Type B pancreatic cell (in vitro differentiated cells): ENCODE measurements at regions not wholly inside any gene's neighbourhood (a gene's known extent, or its start where the extent isn't known, plus 50 kb on each side); places are given as distances from the start of the nearest gene placed in this dataset.

Experiments
- DNase-seq: peaks from one replicate; pipeline ENCODE4 v3.0.0; 2021; ENCODE audit warnings: mixed read lengths; ENCODE audit not compliant: unreplicated experiment; ENCODE audit errors: extremely low spot score
- H3K27ac Mint-ChIP-seq: 2 replicates; pipeline ENCODE4 v1.8.0; 2021; ENCODE audit warnings: mild to moderate bottlenecking, mixed read lengths
- H3K27me3 Mint-ChIP-seq: 2 replicates; pipeline ENCODE4 v1.8.0; 2021; ENCODE audit warnings: mixed read lengths
- H3K36me3 Mint-ChIP-seq: 2 replicates; pipeline ENCODE4 v1.8.0; 2021; ENCODE audit warnings: mixed read lengths
- H3K4me1 Mint-ChIP-seq: one replicate; pipeline ENCODE4 v1.8.0; 2021; ENCODE audit warnings: mixed read lengths; ENCODE audit not compliant: unreplicated experiment
- H3K4me3 Mint-ChIP-seq: 2 replicates; pipeline ENCODE4 v1.8.0; 2021; ENCODE audit warnings: mild to moderate bottlenecking, mixed read lengths
- H3K9me3 Mint-ChIP-seq: 2 replicates; pipeline ENCODE4 v1.8.0; 2021; ENCODE audit warnings: mixed read lengths
- TF ChIP-seq, protein P1 (sequence below): fragments of 200-600 bp; sonication (generic); conservative IDR thresholded peaks from 2 replicates; pipeline ENCODE4 v1.5.0; 2021; ENCODE audit warnings: antibody characterized with exemption, mild to moderate bottlenecking

DNA sequence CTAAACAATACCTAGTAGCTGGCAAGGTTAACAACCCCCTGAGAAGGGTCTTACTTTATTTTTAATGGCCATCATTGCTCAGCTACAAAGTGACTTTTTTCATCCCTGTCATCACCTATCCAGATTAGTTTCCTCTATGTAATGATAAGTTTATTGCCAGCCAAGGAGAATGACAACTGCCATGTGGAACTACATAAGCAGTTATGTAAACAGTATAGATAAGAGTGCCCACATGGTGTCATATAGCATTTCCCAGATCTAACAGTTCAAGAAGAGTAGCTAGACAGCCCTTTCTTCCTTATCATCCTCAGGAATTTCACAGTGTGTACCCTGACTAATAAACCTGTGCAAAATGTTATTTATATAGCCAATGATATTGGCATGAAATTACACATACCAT lies 240.2 kb upstream of the PIK3C3 start:
- H3K27ac Mint-ChIP-seq: no peak overlapping the region
- no peaks in the 10 kb centered on the region for H3K9me3 Mint-ChIP-seq
- DNase-seq: no peak
- H3K4me1 Mint-ChIP-seq: no peaks in the 10 kb centered on the region
- TF ChIP-seq, protein P1, sequence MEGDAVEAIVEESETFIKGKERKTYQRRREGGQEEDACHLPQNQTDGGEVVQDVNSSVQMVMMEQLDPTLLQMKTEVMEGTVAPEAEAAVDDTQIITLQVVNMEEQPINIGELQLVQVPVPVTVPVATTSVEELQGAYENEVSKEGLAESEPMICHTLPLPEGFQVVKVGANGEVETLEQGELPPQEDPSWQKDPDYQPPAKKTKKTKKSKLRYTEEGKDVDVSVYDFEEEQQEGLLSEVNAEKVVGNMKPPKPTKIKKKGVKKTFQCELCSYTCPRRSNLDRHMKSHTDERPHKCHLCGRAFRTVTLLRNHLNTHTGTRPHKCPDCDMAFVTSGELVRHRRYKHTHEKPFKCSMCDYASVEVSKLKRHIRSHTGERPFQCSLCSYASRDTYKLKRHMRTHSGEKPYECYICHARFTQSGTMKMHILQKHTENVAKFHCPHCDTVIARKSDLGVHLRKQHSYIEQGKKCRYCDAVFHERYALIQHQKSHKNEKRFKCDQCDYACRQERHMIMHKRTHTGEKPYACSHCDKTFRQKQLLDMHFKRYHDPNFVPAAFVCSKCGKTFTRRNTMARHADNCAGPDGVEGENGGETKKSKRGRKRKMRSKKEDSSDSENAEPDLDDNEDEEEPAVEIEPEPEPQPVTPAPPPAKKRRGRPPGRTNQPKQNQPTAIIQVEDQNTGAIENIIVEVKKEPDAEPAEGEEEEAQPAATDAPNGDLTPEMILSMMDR: no peak
- no peak overlapping the region for H3K4me3 Mint-ChIP-seq
- peaks cover 4% of the 10 kb centered on the region for H3K27me3 Mint-ChIP-seq
- no peaks in the 10 kb centered on the region for H3K36me3 Mint-ChIP-seq

DNA sequence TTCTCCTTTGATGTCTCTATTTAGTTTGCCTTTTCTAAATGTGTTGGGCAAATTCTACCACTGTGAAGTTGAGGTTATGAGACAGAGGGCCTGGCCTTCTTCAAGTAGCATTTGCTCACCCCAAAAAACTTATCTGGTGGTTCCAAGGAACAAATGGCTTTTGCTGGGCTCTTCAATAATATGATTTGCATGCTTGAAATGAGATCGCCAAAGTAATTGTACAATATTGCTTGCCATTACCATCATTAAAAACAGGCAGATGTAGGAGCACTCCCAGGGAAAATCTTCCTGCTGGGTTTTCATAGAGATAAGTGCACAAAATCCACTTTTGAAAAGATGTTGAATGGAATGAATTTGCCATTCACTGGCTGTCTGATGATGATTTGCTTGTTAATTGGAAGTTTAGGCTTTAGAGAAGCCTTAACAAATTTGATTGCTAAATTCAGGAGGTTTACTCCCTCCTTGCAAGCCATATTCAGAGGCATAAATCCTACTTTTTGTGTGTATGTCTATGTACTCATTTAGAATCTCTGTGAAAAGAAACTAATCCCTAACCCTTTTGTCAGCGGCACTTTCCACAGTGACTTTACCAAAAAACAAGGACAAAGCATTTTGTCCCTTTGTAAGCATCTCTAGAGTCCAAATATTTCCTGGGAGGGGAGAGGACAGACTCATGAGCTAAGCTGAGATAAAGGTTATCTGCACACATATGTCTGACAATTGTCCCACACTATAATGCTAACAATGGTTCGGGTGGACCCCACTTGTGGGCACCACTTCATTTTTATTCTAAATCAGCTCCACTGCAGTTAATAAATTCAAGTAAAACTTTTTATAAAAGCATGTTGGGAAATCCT lies 240.8 kb upstream of the PIK3C3 start:
- Mint-ChIP-seq H3K36me3 (no peaks in the 10 kb centered on the region), H3K9me3 (no peaks in the 10 kb centered on the region), H3K27me3 (peaks cover 4% of the 10 kb centered on the region), H3K4me1 (no peaks in the 10 kb centered on the region), H3K27ac (no peak overlapping the region), H3K4me3 (no peak overlapping the region)
- DNase-seq: no peak
- TF ChIP-seq, protein P1: no peak

DNA sequence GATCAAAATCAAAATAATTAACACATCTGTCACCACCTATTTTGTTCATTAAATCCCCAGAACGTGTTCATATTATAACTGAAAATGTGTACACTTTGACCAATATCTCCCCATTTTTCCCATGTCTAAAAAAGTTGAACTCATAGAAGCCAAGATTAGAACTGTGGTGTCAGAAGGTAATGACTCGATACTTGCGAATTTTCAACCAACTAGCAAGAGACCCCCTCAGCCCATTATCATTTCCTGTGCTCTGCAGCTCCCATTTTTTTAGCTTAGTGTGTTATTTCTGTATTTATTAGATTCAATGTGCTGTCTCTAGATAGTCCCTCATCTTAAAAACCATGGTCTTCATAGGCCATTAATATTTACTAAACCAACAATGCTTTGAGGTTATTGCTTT lies 248.7 kb upstream of the PIK3C3 start:
- peaks cover 5% of the 10 kb centered on the region for H3K4me1 Mint-ChIP-seq
- TF ChIP-seq, protein P1: no peak
- H3K27me3 Mint-ChIP-seq: no peaks in the 10 kb centered on the region
- no peaks in the 10 kb centered on the region for H3K9me3 Mint-ChIP-seq
- H3K27ac Mint-ChIP-seq: no peak overlapping the region
- H3K4me3 Mint-ChIP-seq: no peak overlapping the region
- no peaks in the 10 kb centered on the region for H3K36me3 Mint-ChIP-seq
- DNase-seq: no peak

DNA sequence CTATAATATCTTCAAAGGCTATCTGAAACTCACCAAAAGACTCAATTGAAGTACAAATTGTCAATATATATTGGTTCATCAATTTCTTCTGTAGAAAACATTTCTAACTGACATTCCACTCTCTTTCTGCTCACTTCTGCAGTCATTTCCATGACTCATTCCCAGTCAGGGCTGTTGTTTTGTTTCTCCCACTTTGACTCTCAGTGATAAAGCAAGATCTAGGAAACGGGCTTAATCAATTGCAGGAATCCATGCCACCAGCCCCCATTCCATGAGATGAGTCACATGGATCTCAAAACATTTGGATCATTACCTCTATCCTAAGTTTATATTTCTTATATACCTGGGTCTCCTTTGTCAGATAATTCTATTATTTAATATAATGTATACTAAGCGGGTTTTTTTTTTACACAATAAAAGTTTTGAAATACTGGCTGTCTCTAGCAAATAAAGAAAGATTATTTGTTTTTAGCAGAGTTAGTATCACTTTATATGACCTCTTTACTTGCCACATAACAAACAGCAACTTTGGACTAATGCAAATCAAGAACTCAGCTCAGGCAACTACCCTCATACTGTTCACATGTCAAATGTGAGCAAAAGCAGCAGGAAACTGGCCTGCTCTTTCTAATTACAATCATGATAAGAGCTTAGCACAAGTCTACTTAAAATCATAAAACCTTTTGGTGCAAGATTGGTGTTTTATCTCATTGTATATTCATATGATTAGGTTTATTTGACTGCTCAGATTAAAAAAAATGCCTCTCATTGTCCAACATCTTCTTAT lies 251.1 kb upstream of the PIK3C3 start:
- H3K4me3 Mint-ChIP-seq: no peak overlapping the region

DNA sequence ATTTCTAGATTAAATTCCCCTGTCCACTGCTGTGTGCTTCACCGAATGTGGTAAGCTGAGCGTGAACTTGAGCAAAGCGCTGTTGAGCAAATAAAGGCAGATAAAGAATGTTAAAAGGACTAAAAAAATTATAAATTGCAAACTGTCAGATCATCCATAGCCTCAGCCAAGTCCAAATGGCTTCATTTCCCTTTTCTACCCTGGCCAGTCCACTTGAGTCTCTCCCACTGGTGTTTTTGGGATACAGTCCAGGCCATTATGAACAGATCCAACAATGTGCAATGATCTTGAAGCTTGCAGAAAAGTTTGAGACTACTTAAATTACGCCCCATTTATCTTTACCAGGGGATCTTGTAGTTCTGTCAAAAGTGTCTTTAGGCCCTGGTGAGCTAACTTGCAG lies 254.6 kb upstream of the PIK3C3 start:
- Mint-ChIP-seq H3K27me3 (no peaks in the 10 kb centered on the region), H3K4me3 (no peak overlapping the region), H3K9me3 (no peaks in the 10 kb centered on the region), H3K4me1 (peaks cover 5% of the 10 kb centered on the region), H3K36me3 (no peaks in the 10 kb centered on the region), H3K27ac (no peak overlapping the region)
- TF ChIP-seq, protein P1: no peak
- no peak for DNase-seq

More for the DNA sequence above, 251.1 kb upstream of the PIK3C3 start:
- DNase-seq: no peak
- no peak overlapping the region for H3K27ac Mint-ChIP-seq
- H3K4me1 Mint-ChIP-seq: peaks cover 5% of the 10 kb centered on the region
- H3K27me3 Mint-ChIP-seq: no peaks in the 10 kb centered on the region
- H3K9me3 Mint-ChIP-seq: no peaks in the 10 kb centered on the region
- no peaks in the 10 kb centered on the region for H3K36me3 Mint-ChIP-seq
- TF ChIP-seq, protein P1: no peak
